SK-N-SH treated with all-trans-retinoic acid at 6 μM for 48 hours (cell line): ENCODE measurements at regions not wholly inside any gene's neighbourhood (a gene's known extent, or its start where the extent isn't known, plus 50 kb on each side); places are given as distances from the start of the nearest gene placed in this dataset.

ENCODE experiments used
- ATAC-seq: fragments of 200-7000 bp; cut with Tn5 transposase; 3 replicates; pipeline ENCODE4 v1.9.1; 2020; ENCODE audit warnings: mild to moderate bottlenecking, moderate library complexity
- ARNTL ChIP-seq: fragments of 450-650 bp; formaldehyde crosslinking; IDR thresholded peaks from 2 replicates; pipeline ENCODE4 v1.5.0; 2020; ENCODE audit warnings: low read depth, mild to moderate bottlenecking, moderate library complexity, borderline replicate concordance
- BACH2 ChIP-seq: fragments of 250-450 bp; sonication (Bioruptor Pico); IDR thresholded peaks from 2 replicates; pipeline ENCODE4 v1.9.0; 2021; ENCODE audit warnings: mild to moderate bottlenecking, borderline replicate concordance
- CSDC2 ChIP-seq: fragments of 250-450 bp; sonication (Bioruptor Pico); IDR thresholded peaks from 2 replicates; pipeline ENCODE4 v1.5.0; 2020; ENCODE audit warnings: mild to moderate bottlenecking, moderate library complexity
- ESRRG ChIP-seq: fragments of 250-450 bp; sonication (Bioruptor Pico); IDR thresholded peaks from 2 replicates; pipeline ENCODE4 v1.6.1; 2021; ENCODE audit warnings: mild to moderate bottlenecking
- ISL1 ChIP-seq: fragments of 250-450 bp; sonication (Bioruptor Pico); IDR thresholded peaks from 2 replicates; pipeline ENCODE4 v2.1.2; 2022; ENCODE audit warnings: mild to moderate bottlenecking, moderate library complexity
- OSR1 ChIP-seq: fragments of 250-450 bp; sonication (Bioruptor Pico); IDR thresholded peaks from 2 replicates; pipeline ENCODE4 v1.8.0; 2022; ENCODE audit warnings: moderate library complexity, mild to moderate bottlenecking, inconsistent platforms
- PPARA ChIP-seq: fragments of 250-450 bp; sonication (Bioruptor Pico); IDR thresholded peaks from 2 replicates; pipeline ENCODE4 v1.5.0; 2020; ENCODE audit warnings: mild to moderate bottlenecking, borderline replicate concordance
- RARB ChIP-seq: fragments of 250-450 bp; sonication (Bioruptor Pico); IDR thresholded peaks from 2 replicates; pipeline ENCODE4 v1.8.0; 2021; ENCODE audit warnings: mild to moderate bottlenecking, moderate library complexity
- SNAI2 ChIP-seq: fragments of 250-450 bp; sonication (Bioruptor Pico); IDR thresholded peaks from 2 replicates; pipeline ENCODE4 v1.5.0; 2020; ENCODE audit warnings: mild to moderate bottlenecking, moderate library complexity
- TCF4 ChIP-seq: fragments of 250-450 bp; sonication (Bioruptor Pico); IDR thresholded peaks from 2 replicates; pipeline ENCODE4 v1.8.0; 2021; ENCODE audit warnings: mild to moderate bottlenecking, moderate library complexity, borderline replicate concordance
- TOX ChIP-seq: fragments of 250-450 bp; sonication (Bioruptor Pico); IDR thresholded peaks from 2 replicates; pipeline ENCODE4 v1.8.0; 2021; ENCODE audit warnings: mild to moderate bottlenecking, moderate library complexity, borderline replicate concordance
- TSHZ2 ChIP-seq: fragments of 250-450 bp; sonication (Bioruptor Pico); IDR thresholded peaks from 2 replicates; pipeline ENCODE4 v1.5.0; 2020; ENCODE audit warnings: mild to moderate bottlenecking, moderate library complexity
- ZFP3 ChIP-seq: fragments of 250-450 bp; sonication (Bioruptor Pico); IDR thresholded peaks from 2 replicates; pipeline ENCODE4 v1.5.0; 2020; ENCODE audit warnings: mild to moderate bottlenecking, moderate library complexity
- ZFP30 ChIP-seq: fragments of 450-650 bp; formaldehyde crosslinking; IDR thresholded peaks from 2 replicates; pipeline ENCODE4 v1.5.0; 2022; ENCODE audit warnings: mild to moderate bottlenecking, moderate library complexity
- ZNF565 ChIP-seq: fragments of 450-650 bp; formaldehyde crosslinking; conservative IDR thresholded peaks from 2 replicates; pipeline ENCODE4 v1.5.0; 2020; ENCODE audit warnings: low read depth, mild to moderate bottlenecking, moderate library complexity
- ZNF70 ChIP-seq: fragments of 450-650 bp; formaldehyde crosslinking; IDR thresholded peaks from 2 replicates; pipeline ENCODE4 v1.5.0; 2020; ENCODE audit warnings: mild to moderate bottlenecking, moderate library complexity
- ZNF8 ChIP-seq: fragments of 450-650 bp; formaldehyde crosslinking; IDR thresholded peaks from 2 replicates; pipeline ENCODE4 v1.5.0; 2020; ENCODE audit warnings: mild to moderate bottlenecking, moderate library complexity
- TF ChIP-seq, protein P1 (sequence below): fragments of 250-450 bp; sonication (Bioruptor Pico); IDR thresholded peaks from 2 replicates; pipeline ENCODE4 v1.5.1; 2020; ENCODE audit warnings: low read depth, mild to moderate bottlenecking, moderate library complexity
- TF ChIP-seq, protein P2 (sequence below): fragments of 250-450 bp; sonication (Bioruptor Pico); IDR thresholded peaks from 2 replicates; pipeline ENCODE4 v1.8.0; 2021; ENCODE audit warnings: low read depth, mild to moderate bottlenecking, moderate library complexity, borderline replicate concordance
- TF ChIP-seq, protein P3 (sequence below): fragments of 250-450 bp; sonication (Bioruptor Pico); IDR thresholded peaks from 2 replicates; pipeline ENCODE4 v1.5.1; 2021; ENCODE audit warnings: mild to moderate bottlenecking, moderate library complexity

- TF ChIP-seq ZNF565 (CRISPR knock-in tag) = no peak
- no peak for TF ChIP-seq OSR1 (CRISPR knock-in tag)
- no peak for TF ChIP-seq CSDC2 (CRISPR knock-in tag)
- no peak for TF ChIP-seq ZNF70 (CRISPR knock-in tag)
- no peak for TF ChIP-seq BACH2 (CRISPR knock-in tag)
- no peak for TF ChIP-seq ZNF8 (CRISPR knock-in tag)
- no peak for TF ChIP-seq PPARA (CRISPR knock-in tag)
- no peak for TF ChIP-seq ESRRG (CRISPR knock-in tag)
- TF ChIP-seq ARNTL = no peak
- TF ChIP-seq ISL1 (CRISPR knock-in tag) = no peak
- ATAC-seq = no peak
These were observed 228.0 kb upstream of the SLCO3A1 start for GRCh38 chr15:91625506-91625905.

GRCh38 chr15:91627473-91628278 lies 225.8 kb upstream of the SLCO3A1 start:
- ATAC-seq = peak; percentile 86

GRCh38 chr15:91630090-91630489 lies 223.4 kb upstream of the SLCO3A1 start:
- TF ChIP-seq OSR1 (CRISPR knock-in tag) (no peak), ESRRG (CRISPR knock-in tag) (no peak), ZFP30 (CRISPR knock-in tag) (no peak), ZNF70 (CRISPR knock-in tag) (no peak), ARNTL (no peak), ZFP3 (CRISPR knock-in tag) (no peak), ISL1 (CRISPR knock-in tag) (no peak), CSDC2 (CRISPR knock-in tag) (no peak), TOX (CRISPR knock-in tag) (no peak), TSHZ2 (CRISPR knock-in tag) (no peak), ZNF565 (CRISPR knock-in tag) (no peak), TCF4 (CRISPR knock-in tag) (no peak), SNAI2 (CRISPR knock-in tag) (no peak), RARB (CRISPR knock-in tag) (no peak), PPARA (CRISPR knock-in tag) (no peak)
- TF ChIP-seq, protein P1, sequence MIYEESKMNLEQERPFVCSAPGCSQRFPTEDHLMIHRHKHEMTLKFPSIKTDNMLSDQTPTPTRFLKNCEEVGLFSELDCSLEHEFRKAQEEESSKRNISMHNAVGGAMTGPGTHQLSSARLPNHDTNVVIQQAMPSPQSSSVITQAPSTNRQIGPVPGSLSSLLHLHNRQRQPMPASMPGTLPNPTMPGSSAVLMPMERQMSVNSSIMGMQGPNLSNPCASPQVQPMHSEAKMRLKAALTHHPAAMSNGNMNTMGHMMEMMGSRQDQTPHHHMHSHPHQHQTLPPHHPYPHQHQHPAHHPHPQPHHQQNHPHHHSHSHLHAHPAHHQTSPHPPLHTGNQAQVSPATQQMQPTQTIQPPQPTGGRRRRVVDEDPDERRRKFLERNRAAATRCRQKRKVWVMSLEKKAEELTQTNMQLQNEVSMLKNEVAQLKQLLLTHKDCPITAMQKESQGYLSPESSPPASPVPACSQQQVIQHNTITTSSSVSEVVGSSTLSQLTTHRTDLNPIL = no peak
- TF ChIP-seq, protein P2, sequence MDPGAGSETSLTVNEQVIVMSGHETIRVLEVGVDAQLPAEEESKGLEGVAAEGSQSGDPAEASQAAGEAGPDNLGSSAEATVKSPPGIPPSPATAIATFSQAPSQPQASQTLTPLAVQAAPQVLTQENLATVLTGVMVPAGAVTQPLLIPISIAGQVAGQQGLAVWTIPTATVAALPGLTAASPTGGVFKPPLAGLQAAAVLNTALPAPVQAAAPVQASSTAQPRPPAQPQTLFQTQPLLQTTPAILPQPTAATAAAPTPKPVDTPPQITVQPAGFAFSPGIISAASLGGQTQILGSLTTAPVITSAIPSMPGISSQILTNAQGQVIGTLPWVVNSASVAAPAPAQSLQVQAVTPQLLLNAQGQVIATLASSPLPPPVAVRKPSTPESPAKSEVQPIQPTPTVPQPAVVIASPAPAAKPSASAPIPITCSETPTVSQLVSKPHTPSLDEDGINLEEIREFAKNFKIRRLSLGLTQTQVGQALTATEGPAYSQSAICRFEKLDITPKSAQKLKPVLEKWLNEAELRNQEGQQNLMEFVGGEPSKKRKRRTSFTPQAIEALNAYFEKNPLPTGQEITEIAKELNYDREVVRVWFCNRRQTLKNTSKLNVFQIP = no peak
- TF ChIP-seq, protein P3, sequence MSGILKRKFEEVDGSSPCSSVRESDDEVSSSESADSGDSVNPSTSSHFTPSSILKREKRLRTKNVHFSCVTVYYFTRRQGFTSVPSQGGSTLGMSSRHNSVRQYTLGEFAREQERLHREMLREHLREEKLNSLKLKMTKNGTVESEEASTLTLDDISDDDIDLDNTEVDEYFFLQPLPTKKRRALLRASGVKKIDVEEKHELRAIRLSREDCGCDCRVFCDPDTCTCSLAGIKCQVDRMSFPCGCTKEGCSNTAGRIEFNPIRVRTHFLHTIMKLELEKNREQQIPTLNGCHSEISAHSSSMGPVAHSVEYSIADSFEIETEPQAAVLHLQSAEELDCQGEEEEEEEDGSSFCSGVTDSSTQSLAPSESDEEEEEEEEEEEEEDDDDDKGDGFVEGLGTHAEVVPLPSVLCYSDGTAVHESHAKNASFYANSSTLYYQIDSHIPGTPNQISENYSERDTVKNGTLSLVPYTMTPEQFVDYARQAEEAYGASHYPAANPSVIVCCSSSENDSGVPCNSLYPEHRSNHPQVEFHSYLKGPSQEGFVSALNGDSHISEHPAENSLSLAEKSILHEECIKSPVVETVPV (CRISPR knock-in tag) = no peak
- ATAC-seq = no peak

More at GRCh38 chr15:91627473-91628278, 225.8 kb upstream of the SLCO3A1 start:
- TF ChIP-seq TSHZ2 (CRISPR knock-in tag) (0 out of 2 replicates have a peak, but pooled peaks have one; percentile 14), ISL1 (CRISPR knock-in tag) (peak; percentile 80), SNAI2 (CRISPR knock-in tag) (no peak), TCF4 (CRISPR knock-in tag) (peak; percentile 45; the same call in 1 of the 2 replicates)
